ENCODE measurements at regions not wholly inside any gene's neighbourhood (a gene's known extent, or its start where the extent isn't known, plus 50 kb on each side); places are given as distances from the start of the nearest gene placed in this dataset.

DNA sequence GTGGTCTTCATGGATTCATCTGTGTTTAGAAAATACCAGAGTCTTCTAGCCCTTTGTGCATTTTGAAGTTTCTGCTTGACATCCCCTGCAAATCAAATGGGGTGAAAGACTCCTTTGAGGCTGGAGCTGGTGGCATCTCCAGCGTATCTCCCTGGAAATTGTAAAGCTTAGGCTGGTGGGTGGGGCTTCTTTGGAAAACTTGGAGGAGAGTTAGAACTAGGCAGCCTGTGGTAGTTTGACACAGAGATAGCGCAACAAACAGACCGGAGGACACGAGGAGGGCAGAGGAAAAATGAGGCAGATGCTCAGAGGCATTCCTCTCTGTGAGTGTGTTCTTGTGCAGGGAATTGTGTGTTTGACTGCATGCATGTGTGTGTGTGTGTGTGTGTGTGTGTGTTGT, 116.3 kb downstream of the IRX5 start:
- H3K27ac ChIP-seq: no peak overlapping the region
- DNase-seq: no peak
- TF ChIP-seq, protein P1, sequence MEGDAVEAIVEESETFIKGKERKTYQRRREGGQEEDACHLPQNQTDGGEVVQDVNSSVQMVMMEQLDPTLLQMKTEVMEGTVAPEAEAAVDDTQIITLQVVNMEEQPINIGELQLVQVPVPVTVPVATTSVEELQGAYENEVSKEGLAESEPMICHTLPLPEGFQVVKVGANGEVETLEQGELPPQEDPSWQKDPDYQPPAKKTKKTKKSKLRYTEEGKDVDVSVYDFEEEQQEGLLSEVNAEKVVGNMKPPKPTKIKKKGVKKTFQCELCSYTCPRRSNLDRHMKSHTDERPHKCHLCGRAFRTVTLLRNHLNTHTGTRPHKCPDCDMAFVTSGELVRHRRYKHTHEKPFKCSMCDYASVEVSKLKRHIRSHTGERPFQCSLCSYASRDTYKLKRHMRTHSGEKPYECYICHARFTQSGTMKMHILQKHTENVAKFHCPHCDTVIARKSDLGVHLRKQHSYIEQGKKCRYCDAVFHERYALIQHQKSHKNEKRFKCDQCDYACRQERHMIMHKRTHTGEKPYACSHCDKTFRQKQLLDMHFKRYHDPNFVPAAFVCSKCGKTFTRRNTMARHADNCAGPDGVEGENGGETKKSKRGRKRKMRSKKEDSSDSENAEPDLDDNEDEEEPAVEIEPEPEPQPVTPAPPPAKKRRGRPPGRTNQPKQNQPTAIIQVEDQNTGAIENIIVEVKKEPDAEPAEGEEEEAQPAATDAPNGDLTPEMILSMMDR (IDR thresholded peaks at IDR 0.05): no peak
- TF ChIP-seq POLR2A (IDR thresholded peaks at IDR 0.05): no peak
- intact Hi-C loops (cut with DNase I; ENCODE audit: low total_unique reads): no loop called here
- H3K27me3 ChIP-seq: no peaks in the 10 kb centered on the region
- 59 to 81% methylated on average over 4 of the region's 4 CpGs for WGBS, 2 donors
- no peaks in the 10 kb centered on the region for H3K4me1 ChIP-seq
- H3K4me3 ChIP-seq: no peak overlapping the region
- no peaks in the 10 kb centered on the region for H3K36me3 ChIP-seq (ENCODE audit: low read depth, missing control alignments)
- no peaks in the 10 kb centered on the region for H3K9me3 ChIP-seq

DNA sequence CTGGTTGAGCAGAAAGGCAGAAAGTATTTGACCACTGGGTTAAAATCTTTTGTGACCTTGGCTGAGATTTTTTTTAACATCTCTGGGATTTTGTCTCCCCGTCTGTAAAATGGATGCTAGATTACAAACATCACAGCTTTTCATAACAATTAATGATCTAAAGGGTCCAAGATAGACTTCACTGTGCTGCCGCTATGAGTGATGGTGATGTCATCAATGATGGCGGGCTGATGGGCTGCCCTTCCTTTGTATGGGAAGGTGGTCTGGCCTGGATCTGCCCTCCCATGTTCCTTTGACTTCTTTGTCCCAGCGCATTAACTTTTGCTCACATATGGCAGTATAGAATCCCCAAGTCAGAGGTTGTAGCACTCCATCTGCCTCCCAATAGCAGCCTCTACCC, 116.7 kb downstream of the IRX5 start:
- H3K4me1 ChIP-seq: no peaks in the 10 kb centered on the region
- 74 to 82% methylated on average over 4 of the region's 4 CpGs for WGBS, 2 donors
- H3K36me3 ChIP-seq (ENCODE audit: low read depth, missing control alignments): no peaks in the 10 kb centered on the region
- DNase-seq: no peak
- intact Hi-C loops (cut with DNase I; ENCODE audit: low total_unique reads): no loop called here
- H3K27ac ChIP-seq: no peak overlapping the region
- H3K9me3 ChIP-seq: no peaks in the 10 kb centered on the region
- no peak overlapping the region for H3K4me3 ChIP-seq
- TF ChIP-seq POLR2A (IDR thresholded peaks at IDR 0.05): no peak
- TF ChIP-seq, protein P1 (IDR thresholded peaks at IDR 0.05): no peak
- no peaks in the 10 kb centered on the region for H3K27me3 ChIP-seq

DNA sequence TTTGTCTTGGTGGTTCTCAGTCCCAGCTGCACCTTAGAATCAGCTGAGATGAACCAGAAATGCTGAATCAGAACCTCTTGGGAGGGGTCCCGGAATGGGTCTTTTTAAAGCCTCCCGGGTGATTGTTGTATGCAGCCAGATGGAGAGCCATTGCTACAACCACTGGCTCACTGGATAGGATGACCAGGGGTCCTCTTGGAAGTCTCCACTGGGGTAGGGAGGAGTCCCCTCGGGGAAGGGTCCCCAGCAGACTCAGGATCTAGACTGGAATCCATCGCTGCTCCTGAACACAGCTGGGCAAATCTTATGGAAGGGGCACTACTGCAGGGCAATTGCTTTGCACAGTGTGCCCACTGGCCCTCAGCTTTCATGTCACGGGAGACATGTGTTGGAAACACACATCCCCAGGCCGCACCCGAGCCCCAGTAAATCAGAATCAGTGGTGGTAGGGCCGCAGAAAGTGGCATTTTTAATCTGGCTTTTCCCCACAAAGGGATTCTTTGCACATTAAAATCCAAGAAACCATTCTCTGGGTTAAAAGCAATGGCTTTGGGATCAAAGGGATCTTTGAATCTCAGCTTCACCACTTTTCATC, 117.3 kb downstream of the IRX5 start:
- no peaks in the 10 kb centered on the region for H3K4me1 ChIP-seq
- no peaks in the 10 kb centered on the region for H3K36me3 ChIP-seq (ENCODE audit: low read depth, missing control alignments)
- no peak overlapping the region for H3K4me3 ChIP-seq
- H3K27ac ChIP-seq: no peak overlapping the region
- no peaks in the 10 kb centered on the region for H3K9me3 ChIP-seq
- H3K27me3 ChIP-seq: no peaks in the 10 kb centered on the region
- DNase-seq: no peak
- TF ChIP-seq POLR2A (IDR thresholded peaks at IDR 0.05): no peak
- TF ChIP-seq, protein P1 (IDR thresholded peaks at IDR 0.05): no peak
- intact Hi-C loops (cut with DNase I; ENCODE audit: low total_unique reads): no loop called here
- 93% methylated on average over 8 of the region's 8 CpGs for WGBS, 2 donors

DNA sequence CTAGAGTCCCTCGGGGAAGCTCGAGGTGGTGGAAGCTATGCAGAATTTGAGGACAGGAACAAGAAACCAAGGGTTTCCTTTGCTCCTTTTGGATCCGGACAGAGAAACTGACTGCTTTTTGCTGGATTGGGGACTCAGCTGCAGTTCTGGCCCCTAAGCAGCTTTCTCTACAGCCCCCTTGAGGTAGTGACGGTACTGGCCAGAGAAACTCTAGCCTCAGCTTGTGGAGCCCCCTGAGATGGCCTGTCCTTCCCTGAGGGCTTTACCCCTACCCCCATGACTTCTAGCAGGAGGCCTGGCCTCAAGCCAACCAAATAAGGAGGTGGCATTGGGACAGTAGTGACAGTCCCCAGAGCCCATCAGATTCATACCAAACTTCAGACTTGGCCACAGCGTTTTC, 118.1 kb downstream of the IRX5 start:
- TF ChIP-seq, protein P1 (IDR thresholded peaks at IDR 0.05): no peak
- no peak for TF ChIP-seq POLR2A (IDR thresholded peaks at IDR 0.05)
- H3K4me3 ChIP-seq: no peak overlapping the region
- H3K4me1 ChIP-seq: no peaks in the 10 kb centered on the region
- H3K27me3 ChIP-seq: no peaks in the 10 kb centered on the region
- intact Hi-C loops (cut with DNase I; ENCODE audit: low total_unique reads): no loop called here
- H3K27ac ChIP-seq: no peak overlapping the region
- no peak for DNase-seq
- H3K9me3 ChIP-seq: no peaks in the 10 kb centered on the region
- H3K36me3 ChIP-seq (ENCODE audit: low read depth, missing control alignments): no peaks in the 10 kb centered on the region
- WGBS, 2 donors: 81 to 87% methylated on average over 5 of the region's 5 CpGs

DNA sequence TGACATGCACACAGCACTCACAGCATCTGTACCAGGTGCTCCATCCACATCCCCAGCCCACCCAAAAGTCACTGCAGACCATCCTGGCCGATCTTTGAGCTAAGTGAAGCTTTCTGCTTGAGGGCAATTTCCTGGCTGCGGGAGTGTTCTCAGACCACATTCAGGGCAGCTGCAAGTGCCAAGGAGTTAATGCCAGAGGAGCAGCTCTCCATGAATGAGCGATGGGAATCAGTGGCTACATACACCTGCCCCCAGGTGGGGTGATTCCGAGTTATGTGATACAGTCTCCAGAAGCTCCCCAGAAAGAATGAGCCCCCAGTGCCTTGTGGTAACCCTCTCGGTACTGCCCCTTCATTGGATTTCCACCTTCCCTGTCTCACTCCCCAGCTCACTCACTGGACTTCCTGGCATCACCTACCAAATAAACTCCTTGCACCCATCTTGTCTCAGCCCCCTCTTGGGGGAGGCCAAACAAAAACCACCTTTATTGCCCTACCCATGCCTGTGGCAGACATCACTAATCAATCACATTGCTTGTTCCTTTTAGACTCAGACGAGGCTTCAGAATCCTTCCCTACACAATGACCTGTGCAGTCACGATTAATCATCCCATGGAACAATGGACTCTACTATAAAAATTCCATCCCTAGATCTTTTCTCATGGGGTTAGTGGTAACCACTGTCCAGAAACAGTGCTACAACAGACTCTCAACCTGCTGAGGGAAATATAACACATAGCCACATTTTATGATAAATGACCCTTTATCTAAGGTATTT, 121.1 kb downstream of the IRX5 start:
- Histone ChIP-seq H3K36me3 (ENCODE audit: low read depth, missing control alignments) (no peaks in the 10 kb centered on the region), H3K4me1 (no peaks in the 10 kb centered on the region), H3K9me3 (no peaks in the 10 kb centered on the region), H3K4me3 (no peak overlapping the region), H3K27me3 (no peaks in the 10 kb centered on the region), H3K27ac (no peak overlapping the region)
- 80 to 84% methylated on average over 7 of the region's 7 CpGs for WGBS, 2 donors
- intact Hi-C loops (cut with DNase I; ENCODE audit: low total_unique reads): no loop called here
- no peak for DNase-seq
- TF ChIP-seq, protein P1 (IDR thresholded peaks at IDR 0.05): no peak
- TF ChIP-seq POLR2A (IDR thresholded peaks at IDR 0.05): no peak

Data from testis (tissue), 2 donors.